GM12878 (cell line): ENCODE measurements at regions not wholly inside any gene's neighbourhood (a gene's known extent, or its start where the extent isn't known, plus 50 kb on each side); places are given as distances from the start of the nearest gene placed in this dataset.
A peak's percentile ranks its signal among the peaks of the same experiment; 100 is the strongest.

Experiments
- ATAC-seq: fragments of 200-7000 bp; cut with Tn5 transposase; 3 replicates; pipeline ENCODE4 v1.9.1; 2020; ENCODE audit warnings: mild to moderate bottlenecking, moderate library complexity
- BruUV-seq: library from RNA; stranded (reverse); fragments of 400-500 nt; replicated peaks from 2 replicates; lab custom pipeline; 2021; lab: Mats Ljungman, UMichigan
- CTCF ChIA-PET: fragments of 300-600 bp; sonication (Branson Sonifier 250); formaldehyde crosslinking; extraction: SDS; loops from one replicate; lab custom pipeline; 2021; ENCODE audit warnings: inconsistent platforms; lab: Yijun Ruan, JAX
- POLR2A ChIA-PET: fragments of 350-600 bp; formaldehyde crosslinking; extraction: SDS; loops from one replicate; lab custom pipeline; 2021; ENCODE audit warnings: inconsistent platforms; lab: Charles Lee
- RAD21 ChIA-PET: fragments of 300-600 bp; sonication (Branson Sonifier 250); formaldehyde crosslinking; loops from one replicate; lab custom pipeline; 2023; ENCODE audit warnings: antibody characterized with exemption; ENCODE audit not compliant: unreplicated experiment; lab: Charles Lee
- SMC1A ChIA-PET: fragments of 300-600 bp; sonication (Branson Sonifier 250); formaldehyde crosslinking; loops from one replicate; lab custom pipeline; 2023; ENCODE audit not compliant: unreplicated experiment, uncharacterized antibody; lab: Charles Lee
- DNase-seq: peaks from one replicate; pipeline ENCODE4 v3.0.0-alpha.2; 2011; ENCODE audit warnings: low read depth, low spot score
- FAIRE-seq: peaks from 3 replicates; lab custom pipeline; 2011; peaks lifted over from hg19 to GRCh38; lab: Jason Lieb, UNC
- H2AFZ ChIP-seq: 2 replicates; pipeline ENCODE4 v1.6.0; 2011; ENCODE audit warnings: low read depth, low read length, control low read depth; ENCODE audit not compliant: control insufficient read depth
- H3K27ac ChIP-seq: 2 replicates; pipeline ENCODE4 v1.5.1; 2011; ENCODE audit warnings: control low read depth; ENCODE audit not compliant: control insufficient read depth, insufficient read depth
- H3K27me3 ChIP-seq, 2 experiments: replicated peaks in 1 of 2; 2 replicates each; pipeline versions ENCODE4 v1.6.0 to v1.6.1; 2011; ENCODE audit warnings: low read length in 1 of 2; ENCODE audit not compliant: control insufficient read depth in 2 of 2, insufficient read depth in 2 of 2
- H3K36me3 ChIP-seq, 2 experiments: 2 replicates each; pipeline ENCODE4 v1.5.1; 2011; ENCODE audit warnings: low read length in 1 of 2; ENCODE audit not compliant: control insufficient read depth in 2 of 2, insufficient read depth in 2 of 2
- H3K4me1 ChIP-seq: 2 replicates; pipeline ENCODE4 v1.6.1; 2011; ENCODE audit warnings: mild to moderate bottlenecking, low read length, moderate library complexity, mixed read lengths; ENCODE audit not compliant: control insufficient read depth, insufficient read depth
- H3K4me2 ChIP-seq: 2 replicates; pipeline ENCODE4 v1.6.0; 2011; ENCODE audit warnings: control low read depth; ENCODE audit not compliant: control insufficient read depth, insufficient read depth
- H3K4me3 ChIP-seq: fragments of 200-600 bp; sonication (generic); 2 replicates; pipeline ENCODE4 v1.5.1; 2016
- H3K79me2 ChIP-seq: 2 replicates; pipeline ENCODE4 v1.6.0; 2011; ENCODE audit warnings: low read length; ENCODE audit not compliant: control insufficient read depth, insufficient read depth
- H3K9ac ChIP-seq: 2 replicates; pipeline ENCODE4 v1.8.0; 2011; ENCODE audit warnings: low read length, control low read depth, mixed read lengths; ENCODE audit not compliant: control insufficient read depth, insufficient read depth
- H3K9me3 ChIP-seq: replicated peaks from 3 replicates; pipeline ENCODE4 v1.5.1; 2011; ENCODE audit warnings: mild to moderate bottlenecking, low read length; ENCODE audit not compliant: control insufficient read depth, insufficient read depth
- H4K20me1 ChIP-seq: 2 replicates; pipeline ENCODE4 v1.6.0; 2011; ENCODE audit not compliant: control insufficient read depth, insufficient read depth
- CREM ChIP-seq: IDR thresholded peaks from 2 replicates; pipeline ENCODE4 v1.6.1; 2014; ENCODE audit warnings: antibody characterized with exemption, low read depth
- MEF2A ChIP-seq: IDR thresholded peaks from 2 replicates; pipeline ENCODE4 v1.6.1; 2011; ENCODE audit warnings: low read depth, mild to moderate bottlenecking, low read length, moderate library complexity; ENCODE audit not compliant: insufficient read depth
- NR2C2 ChIP-seq: IDR thresholded peaks from 2 replicates; pipeline ENCODE4 v1.6.1; 2011; ENCODE audit warnings: borderline replicate concordance, low read depth; ENCODE audit not compliant: control insufficient read depth, insufficient read length
- STAT3 ChIP-seq: IDR thresholded peaks from 2 replicates; pipeline ENCODE4 v1.6.1; 2011; ENCODE audit warnings: low read depth, low read length, improper control_type of control experiment
- ZBTB11 ChIP-seq: fragments of 450-650 bp; formaldehyde crosslinking; IDR thresholded peaks from 2 replicates; pipeline ENCODE4 v1.5.0; 2022; ENCODE audit warnings: mild to moderate bottlenecking, missing genetic modification characterization
- WGBS: methylation state at CpG from one replicate; pipeline ENCODE4 v1.1.6; 2016; ENCODE audit warnings: low lambda C conversion rate; ENCODE audit not compliant: insufficient replicate concordance, insufficient coverage; ENCODE audit errors: missing lambda C conversion rate; 5-methylcytosine and 5-hydroxymethylcytosine counted together
- in situ Hi-C: fragments of 300-500 bp; cut with MboI; formaldehyde crosslinking; loops from 9 replicates; pipeline ENCODE4 v1.14.3; 2018; ENCODE audit warnings: mixed read lengths
- intact Hi-C: fragments of 100-400 bp; cut with micrococcal nuclease; formaldehyde crosslinking; loops from one replicate; pipeline ENCODE4 v1.14.2; 2022; ENCODE audit not compliant: unreplicated experiment

- H4K20me1 ChIP-seq: no peaks in the 10 kb centered on the region
- CTCF ChIA-PET: interaction anchor here (0.5 to 1.2 kb wide), 4 partner anchors 9 to 118 kb away, joined by 3 read pairs; no protein-coding TSS in a partner anchor
- no peaks in the 10 kb centered on the region for H3K9me3 ChIP-seq
- intact Hi-C loops (no loop called here), in situ Hi-C loops (no loop called here)
- no TSS peak for BruUV-seq
- no peak overlapping the region for H3K4me2 ChIP-seq
- ATAC-seq (no peak), FAIRE-seq (no peak), DNase-seq (no peak)
- POLR2A ChIA-PET: interaction anchor here (1.4 kb wide), 1 partner anchor 9 kb away, joined by 3 read pairs; no protein-coding TSS in a partner anchor
- no peak overlapping the region for H3K27ac ChIP-seq
- WGBS: 93% methylated on average over 4 of the region's 4 CpGs
- no peak overlapping the region for H3K9ac ChIP-seq
- SMC1A ChIA-PET: interaction anchor here (0.9 to 13.8 kb wide), 4 partner anchors 8 to 237 kb away, joined by 3 to 209 read pairs (median 9); no protein-coding TSS in a partner anchor
- H3K4me3 ChIP-seq: no peak overlapping the region
- no peaks in the 10 kb centered on the region for H3K79me2 ChIP-seq
- RAD21 ChIA-PET: interaction anchor here (1.0 kb wide), 1 partner anchor 10 kb away, joined by 3 read pairs; no protein-coding TSS in a partner anchor
- H2AFZ ChIP-seq: peak overlapping the region; percentile 10; the same call in 1 of the 2 replicates
- H3K4me1 ChIP-seq: no peaks in the 10 kb centered on the region
- no peak for TF ChIP-seq STAT3
- no peak for TF ChIP-seq CREM
- no peak for TF ChIP-seq ZBTB11 (CRISPR knock-in tag)
- TF ChIP-seq MEF2A: no peak
- TF ChIP-seq NR2C2: no peak
- no peaks in the 10 kb centered on the region for H3K36me3 ChIP-seq
- no peaks in the 10 kb centered on the region for H3K27me3 ChIP-seq
Observed at GRCh38 chr12:93146263-93146939, 217.3 kb upstream of the EEA1 start.
